Smooth muscle cell (in vitro differentiated cells): ENCODE measurements at regions not wholly inside any gene's neighbourhood (a gene's known extent, or its start where the extent isn't known, plus 50 kb on each side); places are given as distances from the start of the nearest gene placed in this dataset.

ENCODE experiments used
- DNase-seq: peaks from one replicate; lab custom pipeline; 2025; ENCODE audit not compliant: unreplicated experiment; lab: John Stamatoyannopoulos, UW
- H2AFZ ChIP-seq: fragments of 200-600 bp; sonication (generic); 2 replicates; pipeline ENCODE4 v1.6.0; 2016; ENCODE audit warnings: antibody characterized with exemption, low read depth, mild to moderate bottlenecking
- H3F3A ChIP-seq: fragments of 200-600 bp; sonication (generic); 2 replicates; pipeline ENCODE4 v1.6.0; 2017; ENCODE audit warnings: antibody characterized with exemption, low read depth
- H3K27ac ChIP-seq: fragments of 200-600 bp; sonication (generic); 2 replicates; pipeline ENCODE4 v1.5.1; 2016; ENCODE audit warnings: low read depth, mild to moderate bottlenecking
- H3K27me3 ChIP-seq: fragments of 200-600 bp; sonication (generic); 2 replicates; pipeline ENCODE4 v1.6.1; 2016; ENCODE audit warnings: low read depth, mild to moderate bottlenecking
- H3K36me3 ChIP-seq: fragments of 200-600 bp; sonication (generic); 2 replicates; pipeline ENCODE4 v1.5.1; 2016; ENCODE audit warnings: low read depth
- H3K4me1 ChIP-seq: fragments of 200-600 bp; sonication (generic); 2 replicates; pipeline ENCODE4 v1.5.1; 2016; ENCODE audit warnings: low read depth
- H3K4me2 ChIP-seq: fragments of 200-600 bp; sonication (generic); 2 replicates; pipeline ENCODE4 v1.6.0; 2016; ENCODE audit warnings: mild to moderate bottlenecking
- H3K4me3 ChIP-seq: fragments of 200-600 bp; sonication (generic); 2 replicates; pipeline ENCODE4 v1.5.1; 2016; ENCODE audit warnings: mild to moderate bottlenecking
- H3K79me2 ChIP-seq: fragments of 200-600 bp; sonication (generic); 2 replicates; pipeline ENCODE4 v1.6.0; 2016; ENCODE audit warnings: low read depth, mild to moderate bottlenecking
- H3K9ac ChIP-seq: fragments of 200-600 bp; sonication (generic); 2 replicates; pipeline ENCODE4 v1.6.0; 2016; ENCODE audit warnings: low read depth
- H3K9me3 ChIP-seq: fragments of 200-600 bp; sonication (generic); replicated peaks from 2 replicates; pipeline ENCODE4 v1.5.1; 2016; ENCODE audit warnings: low read depth
- H4K20me1 ChIP-seq: fragments of 200-600 bp; sonication (generic); 2 replicates; pipeline ENCODE4 v1.6.0; 2016; ENCODE audit warnings: low read depth
- CTCF ChIP-seq: fragments of 200-600 bp; sonication (generic); IDR thresholded peaks from 2 replicates; pipeline ENCODE4 v1.5.1; 2017; ENCODE audit warnings: borderline replicate concordance, mild to moderate bottlenecking, antibody characterized with exemption; ENCODE audit not compliant: insufficient read depth, poor library complexity, severe bottlenecking
- WGBS: methylation state at CpG from one replicate; pipeline ENCODE4 v1.1.7; 2016; ENCODE audit warnings: low lambda C conversion rate; 5-methylcytosine and 5-hydroxymethylcytosine counted together

GRCh38 chr1:168893359-168893801 is 164.4 kb upstream of the DPT start:
- H3F3A ChIP-seq, result no peaks in the 10 kb centered on the region
- H3K9me3 ChIP-seq, result no peaks in the 10 kb centered on the region
- no peak overlapping the region for H3K4me2 ChIP-seq
- no peaks in the 10 kb centered on the region for H3K4me1 ChIP-seq
- no peak overlapping the region for H3K9ac ChIP-seq
- no peaks in the 10 kb centered on the region for H3K36me3 ChIP-seq
- H4K20me1 ChIP-seq, result no peaks in the 10 kb centered on the region
- WGBS, result 93% methylated on average over 3 of the region's 3 CpGs
- no peaks in the 10 kb centered on the region for H3K27me3 ChIP-seq
- no peak for DNase-seq
- H3K27ac ChIP-seq, result peak overlapping the region; percentile 15
- peak overlapping the region; percentile 38 for H2AFZ ChIP-seq
- no peak overlapping the region for H3K4me3 ChIP-seq
- no peaks in the 10 kb centered on the region for H3K79me2 ChIP-seq
- TF ChIP-seq CTCF, result no peak

DNA sequence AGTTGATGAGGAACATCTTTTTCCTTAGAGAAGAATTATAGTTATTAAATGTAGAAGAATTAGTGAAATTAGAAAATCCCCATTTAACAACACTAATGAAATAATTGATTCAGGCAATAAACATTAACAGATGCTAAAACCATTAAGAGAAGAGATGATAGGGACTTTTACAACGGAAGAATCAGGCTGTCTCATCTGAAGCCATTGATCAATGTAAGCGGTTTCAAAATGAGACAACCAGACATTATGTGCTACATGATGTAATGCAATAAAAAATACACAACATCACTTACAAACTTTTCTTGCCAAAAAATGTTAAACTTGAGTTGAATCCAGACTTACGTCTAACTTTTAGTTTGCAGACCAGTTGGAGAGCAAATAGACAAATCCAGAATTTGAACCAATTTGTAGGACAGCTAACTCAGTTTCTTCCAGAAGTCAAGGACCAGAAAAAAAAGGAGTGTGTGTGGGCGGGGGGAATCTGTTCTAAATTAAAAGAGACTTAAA is 165.4 kb upstream of the DPT start:
- Histone ChIP-seq H4K20me1 (no peaks in the 10 kb centered on the region), H3K4me3 (no peak overlapping the region), H3K4me1 (no peaks in the 10 kb centered on the region), H3K9me3 (no peaks in the 10 kb centered on the region), H3K9ac (no peak overlapping the region), H2AFZ (no peak overlapping the region), H3K27me3 (no peaks in the 10 kb centered on the region), H3K79me2 (no peaks in the 10 kb centered on the region), H3K36me3 (no peaks in the 10 kb centered on the region), H3K4me2 (no peak overlapping the region), H3K27ac (no peak overlapping the region), H3F3A (peaks cover 3% of the 10 kb centered on the region)
- no peak for TF ChIP-seq CTCF
- 72% methylated on average over 4 of the region's 4 CpGs for WGBS
- DNase-seq, result no peak

DNA sequence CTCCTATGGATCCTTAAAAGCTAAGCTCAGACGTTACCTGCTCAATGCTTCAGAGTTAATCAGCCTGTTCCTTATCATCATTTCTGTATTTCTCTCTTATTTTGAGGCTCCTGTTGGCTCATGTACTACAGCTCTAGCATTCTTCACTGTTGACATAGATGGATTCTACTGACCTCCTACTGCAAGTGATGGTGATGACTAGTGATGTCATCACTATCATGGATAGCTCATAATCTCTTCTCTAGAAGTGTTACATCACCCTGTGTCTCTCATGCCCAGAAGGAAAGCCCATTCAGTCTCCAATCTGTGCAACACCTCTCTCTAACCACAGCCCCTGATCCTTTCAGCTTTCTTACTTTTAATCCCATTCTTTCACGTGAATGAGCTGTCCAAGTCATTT is 168.2 kb upstream of the DPT start:
- Histone ChIP-seq H3K27me3 (no peaks in the 10 kb centered on the region), H3F3A (peaks cover 3% of the 10 kb centered on the region)
- TF ChIP-seq CTCF, result no peak

DNA sequence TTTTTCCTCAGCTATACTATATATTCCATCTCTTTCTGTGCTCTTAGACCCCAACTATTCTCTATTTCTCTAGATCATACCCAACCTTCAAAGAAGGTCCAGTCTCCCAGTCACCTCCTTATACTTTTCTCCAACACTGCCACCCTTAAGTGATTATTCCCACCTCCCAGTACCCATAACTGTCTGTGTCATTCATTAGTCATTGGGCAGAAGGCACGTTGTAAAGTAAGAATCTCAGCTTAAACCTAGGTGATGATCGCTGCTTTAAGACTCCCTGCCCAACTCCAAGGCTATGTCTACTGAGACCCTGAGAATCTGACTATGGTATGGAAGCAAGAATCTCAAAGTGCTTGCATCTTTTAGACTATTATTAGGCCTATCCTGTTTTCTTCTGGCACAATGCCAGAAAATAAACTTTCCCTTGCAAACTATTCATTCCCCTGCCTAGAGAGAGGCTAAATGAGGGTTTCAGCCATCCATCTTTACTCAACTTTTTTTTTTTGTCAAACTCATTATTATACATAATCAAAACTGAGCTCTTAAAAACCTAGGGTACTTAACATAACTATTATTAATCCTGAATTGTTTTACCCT is 174.3 kb upstream of the DPT start:
- Histone ChIP-seq H3K9ac (no peak overlapping the region), H2AFZ (no peak overlapping the region), H3K4me3 (no peak overlapping the region), H3K9me3 (no peaks in the 10 kb centered on the region), H3K27me3 (no peaks in the 10 kb centered on the region), H3K27ac (no peak overlapping the region), H3K36me3 (no peaks in the 10 kb centered on the region), H4K20me1 (no peaks in the 10 kb centered on the region), H3K4me2 (no peak overlapping the region), H3K79me2 (no peaks in the 10 kb centered on the region), H3K4me1 (peaks cover 3% of the 10 kb centered on the region), H3F3A (peaks cover 8% of the 10 kb centered on the region)
- WGBS, result 66% methylated on average over 2 of the region's 2 CpGs
- DNase-seq, result no peak
- TF ChIP-seq CTCF, result no peak

More for the DNA sequence above, 168.2 kb upstream of the DPT start:
- no peak for DNase-seq
- H3K36me3 ChIP-seq, result no peaks in the 10 kb centered on the region
- no peaks in the 10 kb centered on the region for H3K9me3 ChIP-seq
- H3K27ac ChIP-seq, result no peak overlapping the region
- no peaks in the 10 kb centered on the region for H3K4me1 ChIP-seq
- no peaks in the 10 kb centered on the region for H4K20me1 ChIP-seq
- no peak overlapping the region for H3K9ac ChIP-seq
- H3K79me2 ChIP-seq, result no peaks in the 10 kb centered on the region
- H3K4me2 ChIP-seq, result no peak overlapping the region
- H3K4me3 ChIP-seq, result no peak overlapping the region
- WGBS, result 69% methylated on average over 2 of the region's 2 CpGs
- no peak overlapping the region for H2AFZ ChIP-seq
